Anterior cingulate cortex (tissue), 58 donors: ENCODE measurements at regions not wholly inside any gene's neighbourhood (a gene's known extent, or its start where the extent isn't known, plus 50 kb on each side); places are given as distances from the start of the nearest gene placed in this dataset.
A peak's percentile ranks its signal among the peaks of the same experiment; 100 is the strongest.

Experiments
- DNase-seq, 58 donors: peaks; one replicate each; lab custom pipeline; 2025; lab: John Stamatoyannopoulos, UW

- no peak for DNase-seq
Measured at GRCh38 chr7:17015598-17016031, 133.8 kb upstream of the AGR3 start.

- no peak for DNase-seq
Measured at GRCh38 chr7:17016402-17017010, 134.7 kb upstream of the AGR3 start.

GRCh38 chr7:17019106-17019505 lies 137.3 kb upstream of the AGR3 start:
- no peak for DNase-seq

- no peak for DNase-seq
Measured at GRCh38 chr7:17020250-17020649, 138.5 kb upstream of the AGR3 start.

GRCh38 chr7:17021205-17021604 lies 139.4 kb upstream of the AGR3 start:
- DNase-seq, result no peak

GRCh38 chr7:17022920-17023319 lies 141.1 kb upstream of the AGR3 start:
- DNase-seq, result no peak

- no peak for DNase-seq
Measured at GRCh38 chr7:17026269-17026668, 144.5 kb upstream of the AGR3 start.

GRCh38 chr7:17027143-17027788 lies 145.5 kb upstream of the AGR3 start:
- no peak for DNase-seq

GRCh38 chr7:17027789-17028152 lies 146.0 kb upstream of the AGR3 start:
- DNase-seq, result no peak

GRCh38 chr7:17029150-17029549 lies 147.4 kb upstream of the AGR3 start:
- DNase-seq, result no peak

GRCh38 chr7:17030559-17030958 lies 148.8 kb upstream of the AGR3 start:
- DNase-seq, result no peak

GRCh38 chr7:17031906-17032551 lies 150.2 kb upstream of the AGR3 start:
- DNase-seq, result no peak

GRCh38 chr7:17033245-17033644 lies 151.5 kb upstream of the AGR3 start:
- no peak for DNase-seq

GRCh38 chr7:17036584-17036983 lies 154.8 kb upstream of the AGR3 start:
- no peak for DNase-seq

- DNase-seq, result no peak
Measured at GRCh38 chr7:17037356-17037755, 155.6 kb upstream of the AGR3 start.

- DNase-seq, result no peak
Measured at GRCh38 chr7:17038160-17038782, 156.5 kb upstream of the AGR3 start.

- no peak for DNase-seq
Measured at GRCh38 chr7:17038783-17039170, 157.0 kb upstream of the AGR3 start.

GRCh38 chr7:17039372-17039771 lies 157.6 kb upstream of the AGR3 start:
- no peak for DNase-seq

GRCh38 chr7:17040716-17041115 lies 158.9 kb upstream of the AGR3 start:
- no peak for DNase-seq

- DNase-seq, result peak in 3 of 58 donors; percentile 1 to 21 (median 10)
Measured at GRCh38 chr7:17041324-17041723, 159.5 kb upstream of the AGR3 start.

GRCh38 chr7:17042211-17042610 lies 160.4 kb upstream of the AGR3 start:
- DNase-seq, result no peak
